ENCODE measurements at regions not wholly inside any gene's neighbourhood (a gene's known extent, or its start where the extent isn't known, plus 50 kb on each side); places are given as distances from the start of the nearest gene placed in this dataset.
"Not testable (repeated sequence)": the region's sequence is repeated elsewhere in the genome, so short reads cannot be mapped to it uniquely, and the experiment has no call there.

- no peak for DNase-seq
Observed at GRCh38 chrX:465418-466215, 78.9 kb upstream of the PPP2R3B start.

DNA sequence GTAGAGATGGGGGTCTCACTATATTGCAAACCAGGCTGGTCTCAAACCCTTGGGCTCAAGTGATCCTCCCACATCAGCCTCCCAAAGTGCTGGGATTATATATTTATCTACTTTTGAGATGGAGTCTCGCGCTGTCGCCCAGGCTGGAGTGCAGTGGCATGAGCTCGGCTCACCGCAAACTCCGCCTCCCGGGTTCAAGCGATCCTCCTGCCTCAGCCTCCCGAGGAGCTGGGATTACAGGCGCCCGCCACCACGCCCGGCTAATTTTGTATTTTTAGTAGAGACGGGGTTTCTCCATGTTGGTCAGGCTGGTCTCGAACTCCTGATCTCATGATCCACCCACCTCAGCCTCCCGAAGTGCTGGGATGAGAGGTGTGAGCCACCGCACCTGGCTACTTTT, 80.1 kb upstream of the PPP2R3B start:
- not testable (repeated sequence) for DNase-seq

DNA sequence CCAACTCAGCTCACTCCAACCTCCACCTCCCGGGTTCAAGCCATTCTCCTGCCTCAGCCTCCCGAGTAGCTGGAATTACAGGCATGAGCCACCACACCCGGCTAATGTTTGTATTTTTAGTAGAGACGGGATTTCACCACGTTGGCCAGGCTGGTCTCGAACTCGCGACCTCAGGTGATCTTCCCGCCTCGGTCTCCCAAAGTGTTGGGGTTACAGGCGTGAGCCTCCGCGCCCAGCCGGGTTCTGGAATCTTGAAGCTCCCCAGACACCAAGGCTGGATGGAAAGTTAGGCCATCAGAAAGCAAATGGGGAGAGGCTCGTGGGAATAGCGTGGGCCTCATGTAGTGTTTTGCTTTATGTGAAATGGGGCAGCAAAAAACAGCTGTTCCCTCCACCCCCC, 81.0 kb upstream of the PPP2R3B start:
- not testable (repeated sequence) for DNase-seq

GRCh38 chrX:468979-469378, 82.3 kb upstream of the PPP2R3B start:
- no peak for DNase-seq

- DNase-seq = no peak
Observed at GRCh38 chrX:470686-471085, 84.0 kb upstream of the PPP2R3B start.

- DNase-seq = no peak
Observed at GRCh38 chrX:471281-471680, 84.6 kb upstream of the PPP2R3B start.

GRCh38 chrX:472275-472674, 85.6 kb upstream of the PPP2R3B start:
- DNase-seq = not testable (repeated sequence)

DNA sequence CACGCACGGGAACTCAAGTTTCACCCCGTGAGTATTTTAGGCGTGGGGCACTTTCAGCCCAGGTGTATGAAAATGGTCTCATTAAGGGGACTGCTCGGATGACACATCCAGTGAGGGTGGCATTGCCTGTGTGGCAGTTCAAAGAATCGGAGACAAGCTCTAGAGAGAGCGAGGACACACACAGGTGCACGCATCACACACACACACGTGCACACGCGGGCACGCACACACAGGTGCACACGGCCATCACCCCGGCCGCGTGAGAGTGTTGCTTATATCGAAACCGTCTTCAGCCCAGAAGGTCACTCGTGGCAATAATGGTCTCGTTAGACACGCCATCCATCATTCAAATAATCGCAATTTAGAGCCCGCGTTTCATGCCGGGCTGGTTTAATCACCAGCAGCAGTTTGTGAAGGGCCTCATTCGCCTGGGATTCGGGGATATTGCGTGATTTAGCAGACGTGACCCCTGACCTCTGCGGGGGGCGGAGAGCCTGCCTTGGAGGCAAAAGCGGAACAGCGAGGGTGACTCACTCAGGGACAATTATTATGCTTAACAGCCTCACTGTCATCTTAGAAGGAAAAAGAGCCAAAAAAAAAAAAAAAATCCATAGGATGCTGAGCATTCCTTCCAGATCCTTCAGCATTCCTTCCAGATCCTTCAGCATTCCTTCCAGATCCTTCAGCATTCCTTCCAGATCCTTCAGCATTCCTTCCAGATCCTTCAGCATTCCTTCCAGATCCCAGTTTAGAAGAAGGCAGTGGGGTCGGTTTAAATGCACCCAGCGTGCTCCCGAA, 89.4 kb upstream of the PPP2R3B start:
- DNase-seq = peak; percentile 3

DNA sequence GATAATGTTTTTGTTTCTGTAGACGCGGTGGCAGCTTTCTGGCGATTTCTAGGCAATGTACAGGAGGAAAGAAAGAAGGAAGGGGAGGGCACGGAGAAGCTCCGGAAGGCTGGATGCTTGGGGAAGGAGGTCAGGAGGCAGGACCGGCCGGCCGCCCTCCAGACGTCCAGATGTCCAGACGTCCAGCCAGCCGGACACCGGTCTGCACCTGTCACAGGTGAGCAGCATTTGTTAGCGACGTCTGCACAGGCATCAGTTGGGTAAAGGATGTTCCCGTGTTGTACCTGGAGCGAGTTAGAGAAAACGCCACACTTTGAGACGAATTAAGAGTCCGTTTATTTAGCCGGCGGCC, 90.0 kb upstream of the PPP2R3B start:
- no peak for DNase-seq

DNA sequence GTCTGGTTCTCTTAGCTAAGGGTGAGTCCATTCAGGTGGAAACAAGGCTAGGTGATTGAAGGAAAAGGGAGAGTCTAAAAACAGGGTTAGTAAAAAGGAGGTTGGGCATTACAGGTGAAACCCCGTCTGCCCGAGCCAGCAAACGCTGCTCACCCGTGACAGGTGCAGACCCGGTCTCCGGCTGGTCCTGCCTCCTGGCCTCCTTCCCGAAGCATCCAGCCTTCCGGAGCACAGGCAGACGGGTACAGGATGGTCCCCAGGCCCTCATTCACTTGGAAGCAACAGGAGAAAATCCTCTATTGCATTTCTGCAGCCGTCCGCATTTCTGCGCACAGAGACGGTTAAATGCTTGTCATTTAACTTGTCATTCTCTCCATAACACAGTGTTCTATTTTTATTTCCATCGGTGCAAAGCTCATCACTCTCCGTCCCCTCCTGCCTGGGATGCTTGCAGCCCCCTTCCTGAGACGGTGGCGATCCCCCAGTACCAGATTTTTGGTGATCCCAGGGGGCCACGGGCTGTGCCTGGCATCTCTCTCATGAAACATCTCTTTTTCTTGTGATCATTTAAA, 90.8 kb upstream of the PPP2R3B start:
- no peak for DNase-seq

DNA sequence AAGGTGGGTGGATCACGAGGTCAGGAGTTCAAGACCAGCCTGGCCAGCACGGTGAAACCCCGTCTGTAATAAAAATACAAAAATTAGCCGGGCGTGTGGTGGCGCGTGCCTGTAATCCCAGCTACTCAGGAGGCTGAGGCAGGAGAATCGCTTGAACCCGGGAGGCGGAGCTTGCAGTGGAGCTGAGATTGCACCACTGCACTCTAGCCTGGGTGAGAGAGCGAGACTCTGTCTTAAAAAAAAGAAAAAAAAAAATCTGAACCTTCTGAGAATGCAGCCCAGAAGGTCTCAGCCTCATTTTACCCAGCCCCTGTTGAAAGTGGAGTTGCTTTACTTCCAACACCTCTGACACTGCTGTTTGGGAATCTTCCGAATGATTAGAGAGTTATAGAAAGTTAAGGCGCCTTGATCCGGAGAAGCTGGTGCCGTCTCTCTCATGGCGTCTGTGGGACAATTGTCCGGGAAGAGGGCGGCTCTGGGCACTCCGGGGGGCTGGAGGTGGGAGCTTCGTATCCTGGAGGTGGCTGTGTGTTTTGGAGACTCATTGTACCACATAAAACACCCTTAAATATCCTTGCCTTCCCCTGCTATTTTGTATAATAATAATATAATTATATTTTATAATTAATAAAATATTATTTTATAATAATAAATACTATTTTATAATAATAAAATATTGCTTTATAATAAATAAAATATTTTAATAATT, 92.7 kb upstream of the PPP2R3B start:
- no peak for DNase-seq

- DNase-seq = no peak
Observed at GRCh38 chrX:480861-481417, 94.2 kb upstream of the PPP2R3B start.

- no peak for DNase-seq
Observed at GRCh38 chrX:482192-482701, 95.5 kb upstream of the PPP2R3B start.

DNA sequence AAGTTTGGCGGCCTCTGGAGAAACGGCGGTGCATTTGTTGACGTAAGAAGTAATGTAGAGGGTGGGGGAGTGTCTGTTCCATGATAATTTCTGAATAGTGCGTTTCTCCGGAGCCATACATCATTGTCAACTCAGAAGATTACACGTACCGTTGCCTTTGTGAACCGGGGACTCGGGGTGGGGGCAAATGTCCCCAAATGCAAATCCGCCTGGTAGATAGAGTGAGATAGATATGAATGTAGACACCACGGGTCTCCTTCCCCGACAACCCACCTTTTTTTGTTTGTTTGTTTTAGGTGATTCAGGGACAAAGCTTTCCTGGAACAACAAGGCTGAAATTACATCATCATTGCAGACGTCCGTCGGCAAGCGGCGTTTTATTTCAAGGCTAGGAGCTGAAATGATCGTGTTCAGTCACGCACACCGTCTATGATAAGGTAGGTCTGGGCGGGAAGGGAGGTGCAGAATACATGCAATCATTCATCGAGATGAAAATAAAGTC, 96.0 kb upstream of the PPP2R3B start:
- DNase-seq = no peak

GRCh38 chrX:485368-485767, 98.7 kb upstream of the PPP2R3B start:
- no peak for DNase-seq

GRCh38 chrX:486325-486724, 99.6 kb upstream of the PPP2R3B start:
- DNase-seq = no peak

DNA sequence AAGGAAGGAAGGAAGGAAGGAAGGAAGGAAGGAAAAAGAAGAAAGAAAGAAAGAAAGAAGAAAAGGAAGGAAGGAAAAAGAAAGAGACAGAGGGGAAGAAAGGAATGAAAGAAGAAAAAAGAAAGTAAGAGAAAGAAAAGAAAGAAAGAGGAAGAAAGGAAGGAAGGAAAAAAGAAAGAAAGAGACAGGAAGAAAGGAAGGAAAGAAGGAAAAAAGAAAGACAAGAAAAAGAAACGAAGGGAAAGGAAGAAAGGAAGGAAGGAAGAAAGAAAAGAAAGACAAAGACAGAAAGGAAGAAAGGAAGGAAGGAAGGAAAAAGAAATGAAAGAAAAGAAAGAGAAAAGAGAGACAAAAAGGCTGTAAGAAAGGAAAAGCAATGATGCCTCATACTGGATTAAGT, 101.1 kb upstream of the PPP2R3B start:
- DNase-seq = no peak

DNA sequence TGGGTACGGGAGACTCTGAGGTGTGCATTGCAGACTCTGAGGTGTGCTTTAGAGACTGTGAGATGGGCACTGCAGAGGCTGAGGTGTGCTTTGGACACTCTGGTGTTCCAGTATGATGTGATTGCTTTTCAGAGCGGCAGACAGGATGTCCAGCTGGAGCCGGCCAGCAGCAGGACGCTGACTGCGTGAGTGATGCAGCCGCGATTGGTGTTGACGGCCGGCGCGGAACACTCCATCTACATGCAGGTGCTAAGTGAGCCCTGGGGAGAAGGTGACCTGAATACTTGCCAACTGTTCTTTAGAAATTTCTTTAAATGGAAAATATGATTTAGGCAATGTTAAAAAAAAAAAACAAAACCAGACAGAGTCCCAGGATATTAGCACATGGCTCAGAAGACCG, 103.1 kb upstream of the PPP2R3B start:
- no peak for DNase-seq

- DNase-seq = no peak
Observed at GRCh38 chrX:497186-498014, 110.7 kb upstream of the PPP2R3B start.

- not testable (repeated sequence) for DNase-seq
Observed at GRCh38 chrX:498901-499300, 112.2 kb upstream of the PPP2R3B start.

DNA sequence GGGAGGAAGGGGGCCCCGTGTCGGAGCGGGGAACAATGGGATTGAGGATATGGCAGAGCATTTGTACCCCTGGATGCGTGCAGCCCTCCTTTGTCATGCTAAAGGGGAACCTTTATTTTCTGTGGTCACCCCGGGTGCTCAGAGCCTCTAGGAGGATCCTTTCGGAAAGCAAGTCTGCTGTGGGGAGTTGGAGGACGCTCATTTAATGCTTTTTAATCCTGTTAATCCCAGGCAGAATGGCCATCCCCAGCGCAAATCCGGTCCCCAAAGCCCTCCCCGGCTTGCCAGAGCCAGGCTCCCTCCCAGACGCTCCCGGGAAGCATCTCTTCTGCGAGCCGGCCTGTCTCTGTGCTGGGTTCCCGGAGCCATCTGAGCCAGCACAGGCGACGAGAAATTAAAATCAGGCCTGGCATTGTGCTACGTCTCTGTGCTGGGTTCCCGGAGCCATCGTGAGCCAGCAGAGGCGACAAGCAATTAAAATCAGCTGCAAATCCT, 113.2 kb upstream of the PPP2R3B start:
- no peak for DNase-seq

Data from fibroblast of skin of abdomen (primary cell).